ENCODE measurements at regions not wholly inside any gene's neighbourhood (a gene's known extent, or its start where the extent isn't known, plus 50 kb on each side); places are given as distances from the start of the nearest gene placed in this dataset.
"Not testable (repeated sequence)": the region's sequence is repeated elsewhere in the genome, so short reads cannot be mapped to it uniquely, and the experiment has no call there.

DNA sequence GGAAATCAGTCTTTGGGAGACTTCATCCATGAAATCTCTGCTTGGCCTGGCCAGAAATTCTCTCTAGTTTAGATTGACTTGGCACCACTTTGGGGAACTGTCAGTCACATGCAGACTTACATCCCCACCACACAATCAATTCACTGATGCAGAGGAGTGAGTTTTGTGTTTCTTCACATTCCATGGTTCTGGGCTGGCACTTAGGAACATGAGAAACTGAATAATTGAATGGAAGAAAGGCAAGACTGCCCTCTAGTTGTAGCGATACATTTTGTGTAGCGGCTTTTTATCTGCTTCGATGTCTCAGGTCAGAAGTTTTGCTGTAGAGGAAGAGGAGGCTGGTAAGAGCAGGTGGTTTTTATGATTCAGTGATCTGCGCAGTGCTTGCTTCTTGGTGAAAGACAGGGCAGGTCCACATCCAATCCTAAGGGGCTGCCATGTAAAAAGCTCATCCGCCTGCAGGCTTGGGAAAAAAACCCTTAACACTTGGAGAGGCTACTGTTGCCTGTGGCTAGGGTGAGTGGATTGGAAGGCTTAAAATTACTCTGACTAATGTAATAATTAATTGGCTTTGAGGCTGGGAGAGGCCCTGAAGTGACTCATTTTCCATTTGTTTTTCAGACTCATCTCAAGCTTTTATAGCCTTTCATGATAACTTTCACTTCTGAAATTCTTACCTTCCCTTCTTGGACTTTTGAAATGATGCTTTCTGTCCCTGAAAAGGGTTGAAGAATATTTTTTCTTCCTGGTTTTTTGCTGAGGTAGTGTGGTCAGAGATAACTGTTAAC lies 75.4 kb upstream of the LPCAT1 start:
- not testable (repeated sequence) for H3K4me3 Mint-ChIP-seq, H3K9me3 Mint-ChIP-seq, H3K36me3 Mint-ChIP-seq, H3K27me3 Mint-ChIP-seq
- Mint-ChIP-seq H3K4me1 (peaks cover 29% of the 10 kb centered on the region), H3K27ac (peak overlapping the region; percentile 89)
- peak; percentile 62 for ATAC-seq

GRCh38 chr5:1597093-1597473 lies 73.3 kb upstream of the LPCAT1 start:
- H3K4me1 Mint-ChIP-seq, result peaks cover 35% of the 10 kb centered on the region
- not testable (repeated sequence) for H3K4me3 Mint-ChIP-seq, H3K36me3 Mint-ChIP-seq, H3K27ac Mint-ChIP-seq, ATAC-seq, H3K9me3 Mint-ChIP-seq, H3K27me3 Mint-ChIP-seq

DNA sequence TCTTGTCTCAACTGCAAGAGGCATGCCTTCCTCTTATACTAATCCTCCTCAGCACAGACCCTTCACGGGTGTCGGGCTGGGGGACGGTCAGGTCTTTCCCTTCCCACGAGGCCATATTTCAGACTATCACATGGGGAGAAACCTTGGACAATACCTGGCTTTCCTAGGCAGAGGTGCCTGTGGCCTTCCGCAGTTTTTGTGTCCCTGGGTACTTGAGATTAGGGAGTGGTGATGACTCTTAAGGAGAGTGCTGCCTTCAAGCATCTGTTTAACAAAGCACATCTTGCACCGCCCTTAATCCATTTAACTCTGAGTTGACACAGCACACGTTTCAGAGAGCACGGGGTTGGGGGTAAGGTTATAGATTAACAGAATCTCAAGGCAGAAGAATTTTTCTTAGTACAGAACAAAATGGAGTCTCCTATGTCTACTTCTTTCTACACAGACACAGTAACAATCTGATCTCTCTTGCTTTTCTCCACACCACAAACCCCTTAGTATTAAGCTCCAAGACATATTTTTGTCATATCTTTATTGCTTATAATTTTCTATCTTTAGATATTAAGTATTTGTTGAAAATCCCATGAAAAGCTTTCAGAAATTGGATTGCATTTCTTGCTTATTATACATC lies 72.8 kb upstream of the LPCAT1 start:
- not testable (repeated sequence) for H3K36me3 Mint-ChIP-seq, H3K4me3 Mint-ChIP-seq, H3K9me3 Mint-ChIP-seq, ATAC-seq, H3K27me3 Mint-ChIP-seq, H3K27ac Mint-ChIP-seq
- peaks cover 35% of the 10 kb centered on the region for H3K4me1 Mint-ChIP-seq

DNA sequence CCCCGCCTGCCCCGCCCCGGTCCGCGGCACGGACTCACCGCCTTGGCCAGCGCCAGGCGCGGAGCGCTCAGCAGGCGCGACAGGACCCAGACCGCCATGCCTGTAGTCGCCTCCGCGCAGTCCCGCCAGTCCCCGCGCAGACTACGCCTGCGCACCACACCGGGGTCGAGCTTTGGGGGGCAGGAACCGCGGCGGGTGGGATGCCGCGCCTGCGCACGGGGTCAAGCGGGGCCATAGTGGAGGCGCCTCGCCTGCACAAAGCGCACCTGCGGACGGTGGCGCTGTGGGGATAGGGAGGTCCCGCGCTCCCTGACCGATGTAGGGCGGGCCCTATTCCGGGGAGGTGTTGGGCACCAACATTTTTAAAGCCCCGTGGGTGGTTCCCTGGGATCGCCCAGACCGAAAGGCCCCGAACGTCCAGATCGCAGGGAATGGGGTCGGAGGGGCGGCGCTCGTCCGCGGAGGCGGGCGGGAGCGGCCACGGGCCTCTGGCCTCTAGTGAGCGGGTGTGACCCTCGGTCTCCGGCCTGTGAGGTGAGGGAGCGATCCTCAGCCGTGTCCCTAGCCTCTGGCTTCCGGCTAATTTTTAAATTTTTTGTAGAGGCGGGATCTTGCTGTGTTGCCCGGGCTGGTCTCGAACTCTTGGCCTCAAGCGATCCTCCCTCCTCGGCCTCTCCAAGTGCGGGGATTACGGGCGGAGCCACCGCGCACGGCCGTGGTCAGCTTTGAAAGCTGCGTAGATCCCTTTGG lies 70.8 kb upstream of the LPCAT1 start:
- peak overlapping the region; percentile 83 for H3K4me3 Mint-ChIP-seq
- H3K9me3 Mint-ChIP-seq, result no peaks in the 10 kb centered on the region
- peak; percentile 96 for ATAC-seq
- H3K27me3 Mint-ChIP-seq, result no peaks in the 10 kb centered on the region
- H3K36me3 Mint-ChIP-seq, result peaks cover 5% of the 10 kb centered on the region
- H3K4me1 Mint-ChIP-seq, result peaks cover 24% of the 10 kb centered on the region
- peak overlapping the region; percentile 85 for H3K27ac Mint-ChIP-seq

DNA sequence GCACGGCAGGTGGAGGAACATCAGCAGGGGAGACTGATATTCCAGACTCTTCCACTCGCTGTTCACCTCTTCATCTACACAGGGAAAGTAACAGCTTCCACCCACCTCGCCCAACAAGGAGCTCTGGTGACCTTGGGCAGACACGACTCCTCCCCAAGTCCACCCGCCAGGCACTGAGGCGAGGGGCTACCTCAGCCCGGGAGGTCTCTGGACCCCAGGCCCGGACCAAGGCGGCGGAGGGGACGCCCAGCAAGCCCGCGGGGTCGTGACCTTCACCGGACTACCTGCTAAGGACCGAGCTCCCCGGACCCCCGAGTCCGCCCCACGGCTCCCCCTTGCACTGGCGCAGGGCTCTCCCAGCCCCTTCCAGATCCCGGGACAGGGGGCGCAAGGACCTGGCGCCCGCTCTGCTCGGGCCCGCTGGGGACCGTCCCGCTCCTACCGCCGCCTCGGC lies 70.2 kb upstream of the LPCAT1 start:
- H3K4me3 Mint-ChIP-seq, result peak overlapping the region; percentile 83
- H3K27ac Mint-ChIP-seq, result peak overlapping the region; percentile 85
- H3K27me3 Mint-ChIP-seq, result no peaks in the 10 kb centered on the region
- peaks cover 18% of the 10 kb centered on the region for H3K4me1 Mint-ChIP-seq
- H3K36me3 Mint-ChIP-seq, result peaks cover 5% of the 10 kb centered on the region
- no peaks in the 10 kb centered on the region for H3K9me3 Mint-ChIP-seq
- ATAC-seq, result no peak

- ATAC-seq, H3K9me3 Mint-ChIP-seq, H3K4me3 Mint-ChIP-seq, H3K27ac Mint-ChIP-seq, H3K27me3 Mint-ChIP-seq: not testable (repeated sequence)
- Mint-ChIP-seq H3K4me1 (peaks cover 10% of the 10 kb centered on the region), H3K36me3 (peaks cover 46% of the 10 kb centered on the region)
Measured at GRCh38 chr5:1588071-1588694, 64.4 kb upstream of the LPCAT1 start.

DNA sequence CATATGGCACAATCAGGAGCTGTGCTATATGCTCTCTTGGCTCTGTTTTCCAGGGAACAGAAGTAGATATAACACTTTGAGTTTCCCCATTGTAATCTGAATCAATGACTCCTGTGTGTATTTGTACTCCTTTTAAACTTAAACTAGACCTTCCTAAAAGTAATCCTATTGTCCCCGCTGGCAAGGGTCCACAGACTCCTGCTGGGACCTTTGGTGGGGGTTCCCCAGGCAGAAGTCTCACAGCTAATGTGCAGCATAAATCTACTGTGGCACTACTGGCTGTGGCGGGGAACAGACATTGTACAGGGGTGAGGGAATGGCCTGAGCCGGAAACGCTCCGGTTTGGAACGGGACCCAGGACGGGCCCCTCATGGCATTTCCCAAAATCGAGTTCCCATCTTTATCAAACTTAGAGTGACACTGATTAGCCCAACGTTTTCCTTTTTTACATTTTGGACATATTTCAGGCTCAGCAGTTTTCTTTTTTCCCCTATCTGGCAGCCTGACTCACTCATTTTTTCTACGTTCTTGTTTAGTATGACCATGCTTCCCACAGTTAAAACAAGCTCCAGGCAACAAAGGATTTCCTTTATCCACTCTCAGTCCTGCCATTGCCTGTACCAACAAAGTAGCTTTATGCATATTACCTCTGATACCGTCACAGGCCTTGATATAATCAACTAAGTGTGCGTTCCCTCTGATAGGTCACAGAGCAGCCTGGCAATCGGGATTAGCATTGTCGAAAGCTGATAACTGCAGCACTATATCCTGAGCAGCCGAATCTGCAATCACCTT lies 59.5 kb upstream of the LPCAT1 start:
- not testable (repeated sequence) for H3K4me1 Mint-ChIP-seq

GRCh38 chr5:1579389-1579788 lies 55.6 kb upstream of the LPCAT1 start:
- not testable (repeated sequence) for H3K27ac Mint-ChIP-seq, H3K4me3 Mint-ChIP-seq, H3K27me3 Mint-ChIP-seq, H3K4me1 Mint-ChIP-seq, ATAC-seq, H3K9me3 Mint-ChIP-seq
- peaks cover 64% of the 10 kb centered on the region for H3K36me3 Mint-ChIP-seq

More for the DNA sequence above, 59.5 kb upstream of the LPCAT1 start:
- H3K36me3 Mint-ChIP-seq, result peaks cover 78% of the 10 kb centered on the region
- H3K27ac Mint-ChIP-seq, H3K27me3 Mint-ChIP-seq, H3K9me3 Mint-ChIP-seq, H3K4me3 Mint-ChIP-seq, ATAC-seq: not testable (repeated sequence)

- H3K27ac Mint-ChIP-seq, ATAC-seq: not testable (repeated sequence)
- peaks cover 61% of the 10 kb centered on the region for H3K36me3 Mint-ChIP-seq
Measured at GRCh38 chr5:1576851-1577250, 53.1 kb upstream of the LPCAT1 start.

GRCh38 chr5:1575991-1576714 lies 52.4 kb upstream of the LPCAT1 start:
- not testable (repeated sequence) for H3K27me3 Mint-ChIP-seq, H3K27ac Mint-ChIP-seq
- ATAC-seq, result peak; percentile 24

More at GRCh38 chr5:1576851-1577250, 53.1 kb upstream of the LPCAT1 start:
- H3K4me3 Mint-ChIP-seq, H3K4me1 Mint-ChIP-seq, H3K27me3 Mint-ChIP-seq, H3K9me3 Mint-ChIP-seq: not testable (repeated sequence)

DNA sequence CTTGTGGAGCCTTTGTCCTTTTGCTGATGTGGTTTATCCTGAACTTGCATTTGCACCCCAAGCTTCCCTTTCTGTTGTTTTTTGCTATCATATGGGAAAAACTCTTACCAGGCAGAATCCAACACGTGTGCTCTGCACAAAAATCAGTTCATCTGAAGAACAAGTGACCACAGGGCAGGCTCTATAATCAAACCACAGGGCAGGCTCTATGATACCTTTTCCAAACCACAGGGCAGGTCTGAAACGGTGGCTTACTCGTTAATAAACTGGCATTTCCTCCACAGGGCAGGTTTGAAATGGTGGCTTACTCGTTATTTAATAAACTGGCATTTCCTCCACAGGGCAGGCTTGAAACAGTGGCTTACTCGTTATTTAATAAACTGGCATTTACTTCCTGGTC lies 51.7 kb upstream of the LPCAT1 start:
- H3K27me3 Mint-ChIP-seq, result not testable (repeated sequence)

More at GRCh38 chr5:1575991-1576714, 52.4 kb upstream of the LPCAT1 start:
- not testable (repeated sequence) for H3K9me3 Mint-ChIP-seq, H3K4me1 Mint-ChIP-seq, H3K4me3 Mint-ChIP-seq
- peaks cover 60% of the 10 kb centered on the region for H3K36me3 Mint-ChIP-seq

GRCh38 chr5:1574023-1574318 lies 50.2 kb upstream of the LPCAT1 start:
- not testable (repeated sequence) for ATAC-seq, H3K27ac Mint-ChIP-seq
- H3K36me3 Mint-ChIP-seq, result peaks cover 56% of the 10 kb centered on the region

More for the DNA sequence above, 51.7 kb upstream of the LPCAT1 start:
- not testable (repeated sequence) for H3K9me3 Mint-ChIP-seq, H3K27ac Mint-ChIP-seq, ATAC-seq, H3K4me3 Mint-ChIP-seq, H3K4me1 Mint-ChIP-seq
- H3K36me3 Mint-ChIP-seq, result peaks cover 60% of the 10 kb centered on the region

GRCh38 chr5:1573217-1574022 lies 49.7 kb upstream of the LPCAT1 start:
- not testable (repeated sequence) for H3K9me3 Mint-ChIP-seq, H3K4me3 Mint-ChIP-seq, H3K27me3 Mint-ChIP-seq, ATAC-seq, H3K4me1 Mint-ChIP-seq, H3K27ac Mint-ChIP-seq
- peaks cover 51% of the 10 kb centered on the region for H3K36me3 Mint-ChIP-seq

More at GRCh38 chr5:1574023-1574318, 50.2 kb upstream of the LPCAT1 start:
- not testable (repeated sequence) for H3K4me1 Mint-ChIP-seq, H3K4me3 Mint-ChIP-seq, H3K9me3 Mint-ChIP-seq, H3K27me3 Mint-ChIP-seq

Data from stimulated activated memory B cell treated with anti-CD40 and anti-IgM and Interleukin-4, amounts not matched to agents 10 μg/mL and 1 μg/mL and 100 μg/mL, for 72 hours (primary cell).